NCI-H524 (cell line): ENCODE measurements at regions not wholly inside any gene's neighbourhood (a gene's known extent, or its start where the extent isn't known, plus 50 kb on each side); places are given as distances from the start of the nearest gene placed in this dataset.
"Not testable (repeated sequence)": the region's sequence is repeated elsewhere in the genome, so short reads cannot be mapped to it uniquely, and the experiment has no call there.

Experiments used
- DNase-seq, 2 experiments: peaks; one replicate each; lab custom pipeline; 2025; lab: John Stamatoyannopoulos, UW

- no peak for DNase-seq
These were observed 62.6 kb downstream of the ZIC1 start for GRCh38 chr3:147471741-147472140.

DNA sequence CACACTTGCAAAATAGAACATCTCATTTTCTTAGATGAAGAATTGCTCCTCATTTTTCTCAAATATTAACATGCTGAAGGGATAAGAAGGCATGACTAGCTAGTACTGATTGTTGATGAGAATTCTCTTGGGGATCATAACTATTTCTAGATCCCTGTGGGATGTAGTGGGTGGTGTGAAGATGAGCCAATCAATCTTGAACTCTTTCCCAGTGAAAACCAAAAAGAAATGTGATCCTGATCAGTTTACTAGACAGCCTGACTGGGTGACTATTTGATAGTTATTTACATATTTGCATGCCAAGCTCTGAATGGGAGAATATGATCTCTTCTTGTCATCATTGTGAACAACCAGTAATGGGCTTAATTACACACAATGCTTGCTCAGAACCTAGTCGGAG is 63.7 kb downstream of the ZIC1 start:
- no peak for DNase-seq

DNA sequence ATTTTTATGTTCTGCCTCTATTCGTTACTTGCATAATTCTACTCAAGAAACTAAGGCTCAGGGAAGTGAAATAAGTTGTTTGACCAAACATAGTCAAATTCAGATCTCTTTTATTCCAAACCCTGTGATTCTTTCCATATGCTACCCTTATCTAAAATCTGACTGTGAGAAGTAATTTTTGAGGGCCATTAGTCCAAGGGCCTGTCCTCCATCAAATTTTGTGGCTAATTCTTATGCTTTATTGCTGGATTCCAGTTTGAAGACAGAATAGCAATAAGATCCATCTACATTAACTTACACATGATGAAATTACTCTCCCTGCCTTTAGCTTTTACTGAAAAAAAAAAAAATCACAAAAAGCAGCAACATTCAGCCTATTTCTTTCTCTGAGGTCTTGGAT is 74.0 kb downstream of the ZIC1 start:
- no peak for DNase-seq

DNA sequence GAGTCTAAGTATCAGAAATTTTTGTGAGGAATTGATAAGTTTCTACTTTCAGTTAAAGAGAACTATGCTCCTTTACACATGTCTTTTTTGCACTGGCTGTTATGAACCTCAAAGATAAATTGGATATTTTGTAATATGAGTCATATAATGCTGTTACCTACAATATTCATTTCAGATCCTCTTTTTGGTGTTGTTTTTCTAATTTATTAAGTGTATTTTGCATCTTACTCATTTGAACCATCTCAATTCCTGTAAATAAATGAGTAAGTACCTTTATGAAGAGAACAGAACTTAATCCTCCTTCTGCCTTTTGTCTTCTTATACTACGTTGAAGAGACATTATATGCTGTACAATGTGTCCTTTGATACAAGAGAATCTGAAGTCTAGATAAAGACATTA is 74.4 kb downstream of the ZIC1 start:
- DNase-seq, result no peak

GRCh38 chr3:147493065-147493464 is 83.9 kb downstream of the ZIC1 start:
- no peak for DNase-seq

DNA sequence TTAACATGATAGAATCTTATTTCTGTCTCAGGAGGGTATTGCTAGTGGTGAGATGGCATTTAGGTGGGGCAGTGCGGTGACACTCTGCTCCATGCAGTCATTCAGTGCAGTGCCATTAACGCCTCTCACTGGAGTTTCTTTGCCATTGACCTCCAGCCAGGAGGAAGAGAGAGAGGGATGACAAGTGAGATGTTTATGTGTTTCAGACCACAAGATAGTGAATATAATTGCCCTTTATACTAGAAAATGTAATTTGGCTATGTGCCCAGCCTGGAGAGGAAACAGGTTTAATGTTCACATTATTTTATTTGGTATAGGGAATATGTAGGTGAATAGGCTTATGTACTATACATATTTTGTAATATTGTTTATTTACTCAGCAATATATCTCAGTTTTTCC is 84.5 kb downstream of the ZIC1 start:
- DNase-seq, result no peak

GRCh38 chr3:147497286-147497685 is 88.1 kb downstream of the ZIC1 start:
- no peak for DNase-seq

- no peak for DNase-seq
These were observed 98.6 kb downstream of the ZIC1 start for GRCh38 chr3:147507638-147508286.

- no peak for DNase-seq
These were observed 100.3 kb downstream of the ZIC1 start for GRCh38 chr3:147509448-147509847.

- no peak for DNase-seq
These were observed 104.6 kb downstream of the ZIC1 start for GRCh38 chr3:147513785-147514184.

GRCh38 chr3:147514366-147515160 is 105.4 kb downstream of the ZIC1 start:
- no peak for DNase-seq

GRCh38 chr3:147518465-147518864 is 109.3 kb downstream of the ZIC1 start:
- DNase-seq, result no peak

- no peak for DNase-seq
These were observed 112.5 kb downstream of the ZIC1 start for GRCh38 chr3:147521646-147522045.

GRCh38 chr3:147522780-147523179 is 113.6 kb downstream of the ZIC1 start:
- DNase-seq, result not testable (repeated sequence)

- no peak for DNase-seq
These were observed 120.4 kb downstream of the ZIC1 start for GRCh38 chr3:147529551-147529950.

DNA sequence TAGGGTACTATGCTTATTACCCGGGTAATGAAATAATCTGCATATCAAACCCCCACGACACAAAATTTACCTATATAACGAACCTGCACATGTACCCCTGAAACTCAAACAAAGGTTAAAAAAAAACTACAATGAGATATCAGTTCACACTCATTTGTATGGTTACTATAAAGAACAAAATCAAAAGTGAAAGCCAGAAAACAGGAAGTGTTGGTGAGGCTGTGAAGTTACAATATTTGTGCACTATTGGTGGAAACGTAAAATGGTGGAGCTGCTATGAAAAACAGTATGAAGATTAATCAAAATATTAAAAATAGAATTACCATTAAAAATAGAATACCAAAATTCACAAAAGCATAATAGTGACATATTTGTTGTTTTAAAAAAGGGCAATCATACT is 128.9 kb downstream of the ZIC1 start:
- no peak for DNase-seq

DNA sequence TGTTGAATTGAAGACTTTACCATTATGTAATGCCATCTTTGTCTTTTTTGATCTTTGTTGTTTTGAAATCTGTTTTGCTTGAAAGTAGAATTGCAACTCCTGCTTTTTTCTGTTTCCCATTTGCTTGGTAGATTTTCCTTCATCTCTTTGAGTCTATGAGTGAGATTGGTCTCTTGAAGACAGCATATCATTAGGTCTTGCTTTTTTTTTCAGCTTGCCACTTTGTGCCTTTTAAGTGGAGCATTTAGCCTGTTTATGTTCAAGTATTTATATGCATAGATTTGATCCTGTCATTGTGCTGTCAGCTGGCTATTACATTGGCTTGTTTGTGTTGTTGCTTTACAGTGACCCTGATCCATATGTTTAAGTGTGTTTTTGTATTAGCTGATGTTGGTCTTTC is 131.8 kb downstream of the ZIC1 start:
- DNase-seq, result no peak

- no peak for DNase-seq
These were observed 135.1 kb downstream of the ZIC1 start for GRCh38 chr3:147544290-147544689.

DNA sequence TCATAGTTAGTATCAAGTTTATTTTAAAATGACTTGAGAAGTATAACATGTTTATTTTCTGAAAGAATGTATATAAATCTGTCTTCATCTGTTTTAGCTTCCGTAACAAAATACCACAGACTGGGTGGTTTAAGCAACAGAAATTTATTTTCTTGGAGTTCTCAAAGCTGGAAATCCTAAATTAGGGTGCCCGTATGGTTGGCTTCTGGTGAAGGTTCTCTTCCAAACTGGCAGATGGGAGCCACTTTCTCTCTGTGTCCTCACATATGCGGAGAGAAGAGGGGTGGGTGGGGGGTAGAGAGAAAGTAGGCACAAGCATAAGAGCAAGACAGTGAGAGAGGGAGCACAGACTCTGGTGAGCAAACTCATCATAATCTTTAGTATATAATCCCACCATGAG is 142.3 kb downstream of the ZIC1 start:
- no peak for DNase-seq

- no peak for DNase-seq
These were observed 145.2 kb downstream of the ZIC1 start for GRCh38 chr3:147554332-147554731.

DNA sequence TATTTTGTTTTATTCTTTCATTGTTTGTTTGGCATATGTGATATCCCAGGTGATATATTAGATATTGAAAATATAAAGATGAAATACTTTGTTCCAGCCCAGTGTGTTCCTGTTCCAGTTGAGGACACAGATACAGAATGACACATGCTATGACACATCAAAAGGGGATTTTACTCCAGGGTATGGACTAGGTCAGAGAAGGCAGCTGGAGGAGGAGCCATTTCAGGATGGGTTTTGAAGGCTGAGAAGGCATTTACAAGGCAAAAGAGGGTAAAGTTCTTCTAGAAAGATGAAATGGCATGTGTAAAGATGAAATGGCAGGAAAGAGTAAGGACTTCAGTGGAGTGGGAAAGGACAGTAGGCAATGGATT is 163.8 kb downstream of the ZIC1 start:
- DNase-seq, result no peak

DNA sequence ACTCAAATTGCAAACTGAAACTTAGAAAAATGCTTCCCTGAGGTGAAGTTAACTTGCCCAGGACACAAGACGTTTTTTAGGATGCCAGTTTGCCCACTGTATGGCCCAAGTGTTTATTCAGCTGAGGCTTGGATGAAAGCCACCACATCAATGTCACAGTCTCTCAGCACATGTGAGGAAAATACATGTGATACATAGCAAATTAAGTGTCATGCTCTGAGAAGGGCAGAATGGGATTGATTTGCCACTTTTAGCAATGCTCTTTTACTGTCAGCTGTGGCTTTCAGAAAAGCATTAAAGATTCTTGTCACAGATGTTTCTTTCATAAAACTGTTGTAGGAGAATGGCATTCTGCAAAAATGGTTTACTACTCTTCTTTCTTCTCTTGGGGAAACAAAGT is 165.5 kb downstream of the ZIC1 start:
- no peak for DNase-seq

GRCh38 chr3:147575391-147575790 is 166.2 kb downstream of the ZIC1 start:
- no peak for DNase-seq

- DNase-seq, result no peak
These were observed 173.5 kb downstream of the ZIC1 start for GRCh38 chr3:147582642-147583041.
